Left ventricle myocardium superior (tissue), 1 donor: ENCODE measurements at regions not wholly inside any gene's neighbourhood (a gene's known extent, or its start where the extent isn't known, plus 50 kb on each side); places are given as distances from the start of the nearest gene placed in this dataset.
A peak's percentile ranks its signal among the peaks of the same experiment; 100 is the strongest.
"Not testable (repeated sequence)": the region's sequence is repeated elsewhere in the genome, so short reads cannot be mapped to it uniquely, and the experiment has no call there.

Experiments
- ATAC-seq: fragments of 200-7000 bp; cut with Tn5 transposase; one replicate; pipeline ENCODE4 v1.9.1; 2020; ENCODE audit warnings: mild to moderate bottlenecking, moderate library complexity
- DNase-seq: peaks from one replicate; pipeline ENCODE4 v3.0.0-alpha.2; 2020
- intact Hi-C: fragments of 100-400 bp; cut with micrococcal nuclease; formaldehyde crosslinking; loops from one replicate; pipeline ENCODE4 v1.11.0; 2022
- donor health status: DM: no; HTN: yes; CAD: no; lungs with severe emphysema.

DNA sequence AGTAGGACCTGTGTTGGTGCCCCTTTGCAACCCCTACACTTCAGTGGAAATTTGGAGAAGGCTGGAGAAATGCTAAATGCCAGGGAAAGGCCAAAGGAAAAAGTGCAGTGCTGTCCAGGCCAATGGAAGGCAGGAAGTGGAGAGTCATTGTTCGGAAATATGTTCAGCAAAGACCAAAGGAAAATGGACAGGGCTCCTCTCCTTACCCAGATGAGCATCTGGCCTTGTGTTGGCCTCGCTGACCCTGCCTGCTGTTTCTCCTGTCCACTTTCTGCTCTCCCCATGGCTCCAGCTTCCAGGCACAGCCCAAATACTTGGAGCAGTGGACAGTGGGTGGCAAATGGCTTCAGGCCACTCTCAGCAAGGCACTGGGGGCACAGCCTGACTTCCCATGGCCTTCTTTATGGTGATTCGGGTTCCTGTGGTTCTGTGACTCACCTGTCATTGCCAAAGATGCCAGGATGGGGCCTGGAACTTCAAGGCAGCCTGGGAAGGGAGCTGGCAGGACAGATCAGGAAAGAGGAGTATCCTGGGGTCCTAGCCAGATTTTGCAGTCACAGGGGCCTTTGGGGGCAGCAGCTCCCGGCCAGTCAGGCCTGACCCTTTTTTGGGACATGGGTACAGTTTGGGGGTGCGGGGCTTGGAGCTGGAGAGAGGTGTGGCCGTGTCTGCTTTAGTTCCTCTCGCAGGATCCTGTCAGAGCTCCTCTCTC lies 190.9 kb upstream of the SLC24A3 start:
- intact Hi-C loops: no loop called here
- ATAC-seq (no peak), DNase-seq (no peak)

DNA sequence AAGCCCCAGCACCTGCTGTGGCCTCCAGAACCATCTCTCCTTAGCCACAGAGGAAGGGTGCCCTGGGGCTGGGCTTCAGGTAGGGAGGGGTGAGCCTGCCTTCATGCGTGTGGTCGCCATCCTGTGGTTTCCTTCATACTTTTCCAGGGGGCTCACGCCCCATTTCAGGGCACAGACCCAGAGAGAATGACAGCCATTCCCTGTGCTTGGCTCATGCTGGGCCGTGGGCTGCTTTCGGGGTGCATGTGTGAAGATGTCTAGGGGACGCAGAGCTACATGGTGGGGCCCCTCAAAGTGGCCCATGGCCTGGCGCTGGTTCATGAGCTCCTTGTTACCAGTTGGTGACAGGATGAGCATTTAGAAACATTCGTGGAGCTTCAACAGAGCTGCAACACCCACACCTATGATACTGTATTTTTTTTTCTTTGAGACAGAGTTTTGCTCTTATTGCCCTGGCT lies 190.3 kb upstream of the SLC24A3 start:
- no peak for DNase-seq
- ATAC-seq: no peak
- intact Hi-C loops: no loop called here

DNA sequence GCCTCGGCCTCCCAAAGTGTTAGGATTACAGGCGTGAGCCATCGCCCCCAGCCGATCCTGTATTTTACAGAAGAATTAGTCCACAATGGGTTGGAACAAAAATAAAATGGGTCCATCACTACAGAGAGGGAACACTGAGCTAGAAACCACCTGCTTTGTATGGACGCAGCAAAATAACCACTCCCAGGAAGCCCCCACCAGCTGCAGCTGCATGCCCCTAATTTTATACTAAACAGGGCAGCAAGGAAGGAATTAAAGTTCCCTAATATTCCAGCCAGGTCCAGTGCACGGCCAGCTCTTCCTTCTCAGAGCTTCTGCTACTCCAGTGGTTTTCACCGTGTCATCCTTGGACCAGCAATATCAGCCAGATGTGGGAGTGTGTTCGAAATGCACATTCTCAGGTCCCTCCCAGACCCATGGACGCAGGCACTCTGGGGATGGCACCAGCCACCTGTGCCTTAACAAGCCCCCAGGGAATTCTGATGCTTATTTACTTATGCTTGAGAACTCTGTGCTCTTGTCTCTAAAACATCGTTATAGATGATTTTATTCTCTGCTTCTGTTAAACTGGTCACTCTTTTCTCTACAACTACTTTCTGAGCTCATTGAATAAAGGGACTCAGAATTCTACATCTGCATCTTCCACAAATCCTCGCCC lies 189.5 kb upstream of the SLC24A3 start:
- intact Hi-C loops: no loop called here
- DNase-seq (no peak), ATAC-seq (no peak)

DNA sequence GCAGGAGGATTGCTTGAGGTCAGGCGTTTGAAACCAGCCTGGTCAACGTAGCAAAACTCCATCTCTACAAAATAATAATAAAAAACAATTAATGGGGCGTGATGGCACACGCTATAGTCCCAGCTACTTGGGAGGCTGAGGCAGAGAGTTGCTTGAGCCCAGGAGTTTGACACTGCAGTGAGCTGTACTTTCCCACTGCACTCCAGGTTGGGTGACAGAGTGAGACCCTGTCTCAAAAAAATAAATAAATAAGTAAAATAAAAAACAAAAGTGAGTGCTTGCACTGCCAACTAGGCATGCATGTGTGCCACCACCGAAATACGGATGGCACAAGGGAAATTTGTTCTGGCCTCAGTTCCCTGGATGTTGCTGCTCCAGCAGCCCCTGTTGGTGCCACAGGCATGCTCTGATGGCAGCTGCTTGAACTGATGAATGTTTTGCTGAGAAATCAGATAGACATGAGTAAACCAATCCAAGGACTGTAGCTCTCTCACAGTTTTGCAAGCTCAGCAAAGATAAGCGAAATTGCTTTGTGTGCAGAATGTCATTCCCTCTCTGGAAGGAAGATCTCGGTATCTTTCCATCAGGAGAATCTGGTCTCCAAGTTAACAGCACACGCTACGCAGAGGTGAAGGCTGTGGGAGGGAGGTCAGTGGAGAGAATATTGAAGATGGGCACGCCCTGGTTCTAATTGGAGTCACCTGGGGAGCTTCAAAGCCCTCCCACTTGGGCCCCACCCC lies 188.0 kb upstream of the SLC24A3 start:
- intact Hi-C loops: no loop called here
- ATAC-seq (no peak), DNase-seq (no peak)

DNA sequence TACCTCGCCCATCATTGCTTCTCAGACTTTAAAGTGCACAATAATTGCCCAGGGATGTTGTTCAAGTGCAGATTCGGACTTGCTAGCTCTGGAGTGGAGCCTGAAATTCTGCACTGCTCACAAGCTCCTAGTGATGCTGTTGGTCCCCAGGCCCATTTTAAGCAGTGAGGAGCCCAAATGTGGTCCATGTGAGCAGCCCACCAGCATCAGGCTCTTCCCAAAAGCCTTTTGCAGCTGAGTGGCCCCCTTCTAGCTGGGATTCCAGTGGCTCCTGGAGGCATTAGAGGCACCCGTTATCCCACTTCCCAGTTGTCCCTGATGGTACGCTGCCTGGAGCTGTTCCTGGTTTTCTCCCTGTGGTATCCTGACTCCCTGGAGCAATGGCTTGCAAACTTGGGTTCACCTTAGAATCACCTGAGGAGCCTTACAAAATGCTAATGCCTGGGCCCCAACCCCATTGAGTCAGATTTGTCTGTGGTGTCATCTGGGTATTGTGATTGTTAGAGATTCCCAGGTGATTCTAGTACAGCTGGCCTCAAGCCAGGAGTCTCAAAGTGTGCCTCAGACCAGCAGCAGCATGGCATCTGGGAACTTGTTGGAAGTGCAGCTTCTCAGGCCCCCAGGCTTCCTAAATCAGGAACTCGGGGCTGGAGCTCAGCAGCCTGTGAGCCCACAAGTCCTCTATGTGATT lies 186.9 kb upstream of the SLC24A3 start:
- no peak for DNase-seq
- no peak for ATAC-seq
- intact Hi-C loops: no loop called here

DNA sequence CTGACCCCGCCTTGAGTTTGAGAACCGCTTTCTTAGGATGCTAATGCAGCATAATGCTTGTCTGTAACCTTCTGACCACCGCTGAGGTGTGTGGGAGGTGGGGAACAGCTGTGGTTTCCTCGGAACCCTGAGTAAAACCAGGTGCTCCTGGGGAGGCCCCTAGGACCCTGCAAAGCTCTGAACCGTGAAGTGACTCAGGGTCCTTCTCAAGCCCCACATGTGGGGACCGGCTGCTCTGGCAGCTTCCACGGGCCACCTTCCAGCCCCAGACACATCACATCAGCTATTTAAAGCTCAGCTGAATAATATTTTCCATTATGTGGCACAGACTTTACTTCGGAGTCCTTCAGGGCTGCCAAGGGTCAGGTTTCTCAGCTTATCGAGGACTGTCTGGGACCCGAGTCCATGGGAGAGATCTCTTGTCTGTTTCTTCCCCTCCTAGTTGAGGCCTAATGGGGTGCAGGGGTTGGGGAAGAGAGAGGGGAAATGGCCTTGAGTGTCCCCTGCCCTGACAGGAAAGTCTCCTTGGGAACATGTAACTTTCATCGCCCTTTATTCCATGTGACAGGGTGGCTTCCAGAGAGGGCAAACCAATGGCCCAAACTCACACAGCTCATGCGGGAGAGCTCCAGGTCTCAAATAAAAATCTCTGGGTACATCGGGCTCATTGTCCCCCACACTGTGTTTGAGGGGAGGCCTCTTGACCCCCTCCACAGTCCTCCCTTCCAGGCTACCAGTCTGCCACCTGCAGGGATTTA lies 186.1 kb upstream of the SLC24A3 start:
- ATAC-seq (peak; percentile 98), DNase-seq (peak; percentile 67)
- intact Hi-C loops: no loop called here

DNA sequence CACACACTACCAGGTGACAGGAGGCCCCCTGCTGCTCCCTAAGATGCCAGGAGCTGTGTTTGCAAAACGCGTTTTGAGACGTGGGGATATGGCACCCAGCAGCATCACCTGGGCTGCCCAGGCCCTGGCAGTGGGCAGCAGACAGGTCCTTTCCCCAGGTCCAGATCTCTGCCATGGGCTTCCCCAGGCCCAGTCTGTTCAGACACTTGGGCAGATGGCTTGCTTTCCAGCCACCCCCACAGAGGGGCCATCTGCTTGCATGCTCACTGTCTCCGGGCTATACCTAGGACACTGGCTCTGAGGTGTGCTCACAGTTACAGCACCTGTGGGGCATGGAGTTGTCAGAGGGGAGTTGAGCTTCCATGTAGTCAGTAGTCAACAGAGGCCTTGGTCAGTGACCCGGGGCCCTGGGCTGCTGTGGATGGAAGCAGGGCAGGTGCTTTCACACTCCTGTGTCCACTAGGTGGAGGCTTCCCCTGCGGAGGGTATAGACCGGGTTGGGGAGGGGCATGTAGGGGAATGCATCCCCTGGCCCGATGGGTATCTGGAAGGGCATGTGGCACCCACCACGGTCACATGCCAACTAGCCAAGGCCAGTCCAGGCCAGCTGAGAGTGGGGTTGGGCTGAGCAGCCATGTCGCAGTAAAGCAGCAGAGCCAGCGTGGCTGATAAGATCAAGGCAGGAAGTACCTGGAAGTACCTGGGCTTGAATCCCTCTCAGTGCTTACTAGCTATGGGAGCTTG lies 185.4 kb upstream of the SLC24A3 start:
- intact Hi-C loops: no loop called here
- ATAC-seq (peak; percentile 48), DNase-seq (no peak)

DNA sequence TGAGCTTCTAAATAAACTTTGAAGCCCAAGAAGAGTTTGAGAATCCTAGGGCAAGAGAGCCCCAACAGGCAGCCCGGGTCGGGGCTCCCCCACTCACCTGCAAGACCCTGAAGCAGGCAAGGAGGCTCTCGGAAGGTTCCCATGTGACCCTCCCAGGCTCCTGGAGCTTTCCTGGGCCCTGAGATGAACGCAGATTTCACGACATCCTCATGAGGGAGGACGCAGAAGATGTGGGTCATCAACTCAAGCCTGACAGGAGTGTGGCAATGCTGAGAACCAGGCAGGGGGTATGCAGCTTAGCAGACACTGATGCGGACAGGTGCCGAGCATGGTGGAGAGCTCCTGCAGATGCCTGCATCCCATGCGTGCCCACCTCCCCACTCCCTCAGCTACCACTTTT lies 184.5 kb upstream of the SLC24A3 start:
- no peak for ATAC-seq
- no peak for DNase-seq
- intact Hi-C loops: no loop called here

DNA sequence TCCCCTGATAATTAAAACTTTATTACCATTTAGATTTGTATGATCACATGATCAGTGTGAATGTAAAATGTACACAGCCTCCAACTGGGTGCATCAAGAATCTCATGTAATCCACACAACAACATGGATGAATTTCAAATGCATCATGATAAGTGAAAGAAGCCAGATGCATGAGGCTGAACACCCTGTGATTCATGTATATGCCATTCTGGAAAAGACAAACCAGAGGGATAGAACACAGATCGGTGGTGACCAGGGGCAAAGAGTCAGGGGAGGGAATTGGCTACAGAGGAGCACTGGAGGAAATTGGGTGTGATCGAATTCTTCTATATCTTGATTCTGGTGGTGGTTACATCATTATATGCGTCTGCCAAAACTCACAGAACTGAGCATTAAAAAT lies 170.7 kb upstream of the SLC24A3 start:
- ATAC-seq (no peak), DNase-seq (no peak)
- intact Hi-C loops: no loop called here

DNA sequence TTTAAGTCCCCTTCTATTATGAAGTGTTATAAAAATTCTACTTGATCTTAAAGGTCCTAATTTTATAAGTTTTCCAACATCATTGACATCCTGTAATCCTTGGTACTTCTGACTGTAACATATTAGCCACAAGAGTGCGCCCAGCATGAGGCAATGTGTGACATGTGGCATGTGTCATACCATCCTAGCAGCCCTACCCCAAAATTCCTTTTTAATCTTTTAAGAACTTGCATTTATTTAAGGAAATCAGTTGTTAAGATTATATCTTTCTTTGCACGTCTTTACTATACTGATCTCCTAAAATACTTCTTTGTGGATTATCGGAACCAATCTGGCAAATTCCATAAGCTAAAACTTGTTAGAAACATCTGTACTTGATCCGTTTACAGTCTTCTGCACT lies 167.1 kb upstream of the SLC24A3 start:
- ATAC-seq (no peak), DNase-seq (no peak)
- intact Hi-C loops: no loop called here

DNA sequence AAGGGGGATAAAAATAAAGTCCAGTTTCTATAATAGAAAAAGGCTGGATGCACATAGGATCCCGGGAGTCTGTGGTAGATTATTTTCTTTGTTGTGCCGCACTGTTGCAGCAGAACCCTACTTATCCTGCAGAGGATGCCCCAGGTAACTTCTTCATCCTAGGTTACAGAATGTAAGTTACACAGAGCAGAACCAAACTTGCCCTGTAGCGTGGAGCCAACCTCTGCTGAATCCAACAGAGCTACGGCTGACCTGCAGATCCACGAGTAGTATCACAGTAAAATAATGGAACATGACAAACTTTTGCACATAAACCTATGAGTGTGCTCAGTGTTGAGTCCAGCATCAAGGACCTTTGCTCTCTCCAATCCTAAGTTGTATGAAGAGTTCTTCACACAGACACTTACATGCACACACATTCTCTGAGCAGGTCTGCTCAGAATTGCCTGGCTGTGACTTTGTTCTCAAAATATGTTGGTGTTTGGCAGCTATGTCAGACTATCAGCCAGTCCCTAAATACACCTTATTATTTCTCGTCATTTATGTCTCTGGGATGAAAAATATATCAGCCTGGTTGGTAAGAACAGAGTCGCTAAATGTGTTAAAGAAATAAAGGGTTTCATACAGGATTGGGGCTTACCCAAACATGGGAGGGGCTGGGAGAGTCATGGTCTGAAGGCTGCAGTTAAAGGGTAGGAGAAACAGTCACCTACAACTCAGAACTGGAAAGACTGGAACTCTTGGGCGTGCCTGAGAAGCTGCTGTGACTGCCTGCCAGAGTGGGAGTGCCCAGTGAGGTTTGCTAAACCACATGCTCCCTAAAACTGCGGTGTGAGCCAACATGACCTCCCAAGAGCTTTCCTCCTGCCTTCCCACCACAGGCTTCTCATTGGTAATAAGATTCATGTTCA lies 165.1 kb upstream of the SLC24A3 start:
- ATAC-seq: peak; percentile 74
- peak; percentile 71 for DNase-seq
- intact Hi-C loops: no loop called here

DNA sequence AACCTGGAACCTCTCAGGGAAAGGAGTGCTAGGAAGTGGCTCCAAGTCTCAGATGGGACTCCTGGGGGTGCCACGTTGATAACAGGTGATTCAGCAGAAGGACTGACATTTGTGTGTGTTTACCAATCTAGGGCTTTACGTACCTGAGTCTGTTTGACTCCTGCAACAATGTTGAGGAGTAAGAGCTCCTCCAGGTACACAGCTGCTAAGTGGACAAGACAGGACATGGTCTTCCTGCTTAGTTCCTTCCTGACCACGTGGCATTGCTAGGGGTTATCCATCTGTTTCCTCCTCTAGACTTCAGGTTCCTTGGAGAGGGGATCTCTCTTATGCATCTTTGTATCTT lies 164.5 kb upstream of the SLC24A3 start:
- DNase-seq (no peak), ATAC-seq (no peak)
- intact Hi-C loops: no loop called here

DNA sequence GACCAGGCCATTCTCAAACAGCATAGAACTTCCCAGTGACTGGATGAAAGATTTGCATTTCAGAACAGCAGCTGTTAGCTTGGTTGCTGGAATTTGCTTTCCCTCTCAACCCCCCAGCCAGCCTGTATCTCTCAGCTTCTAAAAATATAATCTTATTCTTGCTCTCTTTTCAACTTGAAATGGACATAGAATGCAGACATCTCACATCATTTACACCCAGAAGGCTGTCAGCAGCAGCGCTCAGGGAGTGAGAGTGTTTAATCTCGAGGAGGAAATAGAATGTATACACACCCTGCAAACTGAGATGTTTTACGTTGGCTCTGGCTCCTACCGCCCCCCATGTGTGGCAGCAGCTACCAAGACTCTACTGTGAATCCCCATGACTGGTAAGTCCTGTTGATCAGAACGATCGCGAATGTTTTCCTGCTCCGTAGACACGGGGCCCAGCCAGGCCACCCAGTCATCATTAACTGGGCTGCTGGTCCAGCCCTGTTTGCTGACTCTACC lies 163.4 kb upstream of the SLC24A3 start:
- no peak for DNase-seq
- peak; percentile 62 for ATAC-seq
- intact Hi-C loops: no loop called here

DNA sequence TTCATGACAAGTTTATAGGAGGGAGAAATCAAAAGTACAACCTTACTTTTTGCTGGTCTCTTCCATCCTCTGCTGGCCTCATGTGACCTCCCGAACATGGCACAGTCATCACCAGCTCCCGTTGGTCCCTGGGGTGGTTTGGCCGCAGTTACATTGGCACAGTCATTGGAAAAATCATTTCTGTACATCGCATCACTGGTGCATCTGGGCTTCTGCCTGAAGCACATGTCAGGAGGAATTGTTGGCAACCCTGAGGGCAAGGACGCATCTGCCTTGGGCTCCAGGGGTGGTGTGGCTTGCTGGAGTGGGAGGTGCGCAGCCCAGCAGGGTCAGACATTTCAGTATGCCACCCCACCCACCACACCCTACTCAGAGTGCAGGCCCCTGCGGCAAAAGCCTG lies 162.9 kb upstream of the SLC24A3 start:
- intact Hi-C loops: no loop called here
- ATAC-seq (peak; percentile 93), DNase-seq (peak; percentile 45)

DNA sequence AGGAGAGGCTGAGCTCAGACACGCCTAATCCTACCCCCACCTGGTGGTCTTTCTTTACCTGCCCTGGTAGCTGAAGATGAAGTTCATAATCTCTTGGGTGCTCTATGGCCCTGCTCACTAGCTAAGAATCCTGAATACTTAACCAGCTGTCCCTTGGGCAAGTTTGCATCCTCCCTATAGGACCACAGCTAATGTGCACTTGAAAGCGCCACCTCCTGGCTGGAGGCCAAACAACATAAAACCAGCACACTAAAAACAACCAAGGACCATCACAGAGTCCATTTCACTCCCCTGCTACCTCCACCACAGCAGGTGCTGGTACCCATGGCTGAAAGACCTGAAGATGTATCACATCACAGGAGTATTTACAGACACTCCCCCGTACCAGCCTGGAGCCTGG lies 155.5 kb upstream of the SLC24A3 start:
- ATAC-seq (no peak), DNase-seq (no peak)
- intact Hi-C loops: no loop called here

DNA sequence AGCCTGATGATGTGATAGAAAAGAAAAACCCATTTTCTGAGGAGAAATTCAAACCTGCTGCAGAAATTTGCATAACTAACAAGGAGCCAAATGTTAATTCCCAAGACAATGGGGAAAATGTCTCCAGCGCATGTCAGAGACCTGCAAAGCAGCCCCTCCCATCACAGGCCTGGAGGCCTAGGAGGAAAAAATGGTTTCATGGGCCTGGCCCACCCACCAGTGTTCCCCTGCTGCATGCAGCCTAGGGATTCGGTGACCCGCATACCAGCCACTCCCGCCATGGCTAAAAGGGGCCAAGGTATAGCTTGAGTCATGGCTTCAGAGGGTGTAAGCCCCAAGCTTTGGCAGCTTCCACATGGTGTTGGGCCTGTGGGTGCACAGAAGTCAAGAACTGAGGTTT lies 147.7 kb upstream of the SLC24A3 start:
- intact Hi-C loops, ATAC-seq, DNase-seq: not testable (repeated sequence)

DNA sequence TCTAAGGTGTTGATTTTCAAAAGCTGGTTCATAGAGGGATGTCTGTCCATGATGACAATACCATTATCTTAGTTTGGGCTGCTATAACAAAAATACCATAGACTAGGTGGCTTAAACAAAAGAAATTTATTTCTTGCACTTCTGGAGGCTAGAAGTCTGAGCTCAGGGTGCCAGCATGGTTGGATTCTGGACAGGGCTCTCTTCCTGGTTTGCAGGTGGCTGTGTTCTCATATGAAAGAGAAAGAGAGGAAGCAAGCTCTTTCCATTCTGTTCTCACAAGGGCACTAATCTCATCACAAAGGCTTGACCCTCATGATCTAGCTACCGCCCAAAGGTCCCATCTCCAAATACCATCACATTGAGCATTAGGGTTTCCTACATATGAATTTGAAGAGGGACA lies 144.5 kb upstream of the SLC24A3 start:
- intact Hi-C loops: no loop called here
- DNase-seq: no peak
- ATAC-seq: no peak
